GM21515 (cell line): ENCODE measurements at regions not wholly inside any gene's neighbourhood (a gene's known extent, or its start where the extent isn't known, plus 50 kb on each side); places are given as distances from the start of the nearest gene placed in this dataset.

Experiments
- ATAC-seq: cut with Tn5 transposase; IDR thresholded peaks from one replicate; pipeline ENCODE4 v1.9.1; 2021; ENCODE audit not compliant: unreplicated experiment

DNA sequence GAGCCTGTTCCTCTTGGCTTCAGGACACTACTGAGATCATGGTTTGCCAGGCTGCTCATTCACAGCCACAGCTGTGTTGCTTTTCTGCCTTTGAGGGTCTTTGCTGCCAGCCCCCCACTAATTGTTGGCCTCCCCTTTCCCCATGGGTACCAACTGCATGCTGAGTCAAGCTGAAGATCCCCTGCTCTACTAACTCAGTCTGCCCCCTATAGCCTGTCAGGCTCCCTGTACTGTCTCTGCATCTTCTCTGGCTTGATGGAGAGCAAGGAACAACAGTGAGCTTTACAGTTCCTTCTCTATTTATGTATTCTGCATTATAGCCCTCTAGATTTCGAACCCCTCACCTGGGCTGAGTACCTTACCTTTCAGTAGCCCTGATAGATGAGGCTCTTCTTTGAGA is 257.6 kb upstream of the CADM1 start:
- ATAC-seq, result no peak

DNA sequence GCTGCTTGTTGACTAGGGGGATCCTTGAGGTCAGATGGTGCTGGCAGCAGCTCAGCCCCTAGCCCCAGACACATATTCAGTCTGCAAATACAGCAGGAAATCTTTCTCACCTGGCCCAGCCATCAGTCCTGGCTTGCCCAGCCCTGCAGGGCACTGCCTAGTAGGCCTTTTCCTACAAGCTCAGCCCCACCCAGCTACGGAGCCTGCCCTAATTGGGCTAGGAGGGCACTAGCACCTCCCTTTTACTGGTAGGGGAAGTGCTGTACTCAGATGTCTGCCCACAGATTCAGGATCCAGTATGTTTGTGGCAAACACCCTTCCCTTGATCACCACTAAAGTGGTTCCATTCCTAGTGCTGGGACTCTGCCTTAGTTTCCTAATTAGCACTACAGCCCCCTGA is 257.1 kb upstream of the CADM1 start:
- ATAC-seq, result no peak

DNA sequence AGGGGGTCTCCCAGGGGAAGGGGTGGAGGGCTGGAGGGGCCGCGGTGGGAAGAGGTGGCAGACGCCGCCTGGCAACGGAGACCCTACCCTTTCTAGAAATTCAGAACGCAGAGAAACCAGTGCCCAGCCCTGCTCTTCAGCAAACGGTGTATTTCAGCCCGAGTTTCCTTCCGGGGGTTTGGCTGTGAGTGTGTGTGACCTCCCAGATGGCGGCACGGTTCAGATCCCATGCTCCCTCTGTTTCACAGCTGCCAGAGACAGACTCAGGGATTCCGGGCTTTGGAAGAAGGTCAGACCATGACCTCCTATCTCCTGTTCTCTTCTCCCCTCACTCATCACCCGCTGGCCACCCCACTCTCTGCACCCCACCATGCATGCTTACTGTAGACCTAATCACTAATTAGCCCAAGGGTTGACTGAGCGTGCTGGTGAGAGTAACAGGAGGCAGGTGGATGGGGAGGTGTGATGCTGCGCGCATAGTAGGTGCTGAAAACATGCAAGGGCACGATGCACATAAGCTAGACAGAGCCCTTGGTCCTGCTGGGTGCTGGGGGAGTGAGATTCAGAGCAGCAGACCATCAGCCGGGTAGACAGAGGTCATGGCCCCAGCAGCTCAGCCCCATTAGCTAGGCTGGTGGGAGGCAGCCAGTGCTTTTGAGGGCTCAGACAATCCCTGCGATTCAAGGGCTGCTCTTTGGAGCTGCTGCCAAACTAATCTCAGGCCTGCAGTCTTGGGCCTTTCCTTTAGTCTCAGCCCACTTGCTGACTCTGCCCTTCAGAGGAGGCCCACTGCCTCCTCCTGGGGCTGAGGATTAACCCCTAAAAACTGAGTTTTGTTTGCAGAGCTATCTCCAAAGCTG is 256.5 kb upstream of the CADM1 start:
- no peak for ATAC-seq

DNA sequence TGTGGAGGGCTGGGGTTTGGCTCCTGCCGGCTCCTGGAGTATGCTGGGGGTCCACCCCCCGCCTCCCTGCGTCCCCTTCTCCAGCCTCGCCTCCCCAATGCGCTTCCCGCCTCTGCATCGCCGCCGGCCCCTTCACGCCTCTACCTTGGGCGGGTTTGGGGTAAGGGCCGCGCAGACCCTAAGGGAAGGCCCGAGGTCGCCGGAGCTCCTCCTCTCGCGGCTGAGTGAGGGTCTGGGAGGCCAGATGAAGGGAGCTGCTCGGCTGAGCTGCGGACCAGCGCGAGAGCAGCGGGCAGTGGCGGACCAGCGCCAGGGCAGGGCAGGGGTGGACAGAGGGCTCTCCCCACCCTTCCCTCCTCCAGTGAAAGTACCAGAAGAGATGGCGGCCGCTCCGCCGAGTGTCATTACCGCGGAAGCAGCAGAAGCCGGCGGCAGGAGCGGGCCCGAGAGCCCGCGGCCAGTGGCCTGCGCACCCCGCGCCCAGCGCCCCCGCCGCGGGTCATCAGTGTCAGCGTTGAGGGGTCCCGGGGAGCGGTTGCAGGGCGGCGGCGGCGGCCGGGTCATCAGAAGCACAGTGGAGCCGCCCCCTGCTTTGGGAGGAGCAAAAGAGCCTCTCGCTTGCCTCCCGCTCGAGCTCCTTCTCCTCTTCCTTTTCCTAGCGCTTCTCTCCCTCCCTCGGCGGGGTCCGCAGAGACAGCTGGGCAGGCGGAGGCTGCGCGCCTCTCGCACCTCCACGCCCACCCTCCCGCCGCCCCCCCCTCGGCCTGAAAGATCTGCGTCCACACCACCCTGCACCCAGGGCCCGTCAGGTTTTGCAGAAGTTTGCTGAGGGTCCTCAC is 255.6 kb upstream of the CADM1 start:
- no peak for ATAC-seq

DNA sequence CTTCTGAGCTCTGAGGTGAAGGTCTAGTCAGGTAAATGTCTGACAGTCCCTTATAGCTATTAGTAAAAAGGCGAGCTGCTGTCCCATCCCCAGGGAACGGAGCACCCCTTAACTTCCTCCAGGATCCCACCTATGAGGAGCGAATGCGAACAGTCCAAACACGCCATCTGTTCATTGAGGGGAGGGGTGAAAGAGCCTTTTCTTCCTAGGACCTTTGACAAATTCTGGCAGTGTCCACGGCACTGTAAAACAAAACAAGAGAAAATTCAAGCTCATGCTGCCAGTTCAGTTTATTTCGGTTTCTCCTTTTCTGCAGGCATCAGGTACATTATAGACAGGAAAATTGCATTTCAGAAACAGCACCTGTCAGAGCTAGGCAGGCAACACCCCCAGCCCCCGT is 253.8 kb upstream of the CADM1 start:
- ATAC-seq, result no peak

DNA sequence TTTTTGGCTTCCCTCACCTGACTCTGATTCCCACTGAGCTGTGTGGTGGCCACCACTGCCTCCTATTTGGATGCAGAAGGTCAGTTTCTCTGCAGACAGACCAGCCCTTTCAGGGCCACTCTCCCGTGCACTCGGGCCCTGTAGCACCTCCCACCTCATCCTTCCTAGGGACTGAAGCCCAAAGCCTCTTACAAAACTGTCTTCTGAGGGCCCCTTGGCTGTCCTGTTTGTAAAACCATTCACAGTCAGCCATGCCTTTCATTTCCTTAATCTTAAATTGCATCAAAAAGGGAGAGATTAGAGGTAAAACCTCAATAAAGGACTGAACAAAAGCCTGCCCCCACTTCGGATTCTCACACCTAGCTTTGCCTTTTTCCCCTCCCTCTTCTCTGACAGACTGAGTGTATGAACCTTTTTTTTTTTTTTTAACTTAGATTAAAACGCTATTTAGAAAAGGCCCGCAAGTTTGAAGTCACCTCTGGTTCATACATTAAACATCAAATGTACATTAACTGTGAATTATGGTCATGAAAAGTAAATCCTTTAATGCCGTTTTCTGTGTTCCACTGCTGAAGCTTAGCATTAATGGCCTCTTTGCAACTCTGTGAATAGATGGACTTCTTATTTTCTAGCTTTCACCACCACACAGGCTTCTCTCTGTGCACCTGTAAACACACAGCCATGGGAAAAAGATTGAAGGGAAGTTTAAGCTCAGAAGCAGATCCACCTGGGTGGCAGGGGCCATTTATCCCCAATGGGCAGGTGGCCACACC is 247.2 kb upstream of the CADM1 start:
- no peak for ATAC-seq

DNA sequence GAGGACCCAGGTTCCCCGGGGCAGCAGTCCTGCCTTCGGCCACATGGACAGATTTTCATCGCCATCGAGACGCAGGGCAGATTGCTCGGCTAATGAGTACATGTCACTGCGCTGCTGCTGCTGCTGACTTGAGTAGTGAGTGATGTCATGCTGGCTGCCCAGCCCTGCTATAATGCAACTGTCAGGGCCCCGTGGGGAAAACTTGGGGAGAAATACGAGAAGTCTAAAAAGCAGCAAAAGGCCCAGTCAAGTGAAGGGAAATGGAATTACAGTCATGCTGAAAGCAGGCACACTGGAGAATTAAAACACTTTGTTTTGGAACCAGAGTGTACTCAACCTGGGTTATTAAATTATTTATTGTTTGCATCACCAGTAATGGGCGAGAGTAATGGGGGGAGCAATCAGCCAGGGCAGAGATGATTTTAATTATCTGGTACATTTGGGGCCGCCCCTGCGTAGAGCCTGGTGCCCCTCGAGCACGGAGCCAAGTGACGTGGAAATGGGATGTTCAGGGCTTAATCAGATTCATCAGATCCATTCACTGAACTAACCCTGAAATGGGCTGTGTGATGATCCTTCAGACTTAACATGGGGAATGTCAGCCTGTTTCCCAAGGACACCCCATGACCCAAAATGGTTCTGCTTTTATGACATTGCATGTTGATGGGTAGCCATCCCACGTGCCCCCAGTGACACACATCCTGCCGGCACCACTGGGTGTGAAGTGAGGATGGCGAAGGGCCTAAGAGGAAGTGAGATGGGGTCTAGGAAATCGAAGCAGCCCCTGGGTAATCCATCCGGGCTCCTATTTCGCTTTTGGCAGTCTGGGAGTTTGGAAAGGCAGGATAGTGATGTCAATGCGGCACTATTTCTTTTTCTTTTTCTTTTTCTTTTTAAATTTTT is 241.6 kb upstream of the CADM1 start:
- no peak for ATAC-seq

DNA sequence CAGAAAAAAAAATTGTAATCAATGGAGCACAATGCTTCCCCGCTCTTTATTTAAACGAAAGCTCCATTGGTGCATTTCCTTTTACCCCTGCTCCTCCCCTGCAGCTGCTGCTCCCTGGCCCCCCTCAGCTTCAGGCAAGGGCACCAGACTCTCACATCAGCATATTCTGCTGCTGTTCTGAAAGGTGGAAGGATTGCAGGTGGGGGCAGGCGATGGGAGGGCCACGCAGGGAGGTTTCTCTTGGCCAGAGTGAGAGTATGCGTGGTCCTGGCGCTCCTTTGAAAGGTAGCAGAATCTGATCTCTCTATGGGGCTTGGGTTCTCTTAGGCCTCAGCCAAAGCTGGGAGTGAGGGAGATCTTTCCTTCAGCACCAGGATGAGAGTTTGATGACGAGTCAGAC is 240.9 kb upstream of the CADM1 start:
- ATAC-seq, result no peak

DNA sequence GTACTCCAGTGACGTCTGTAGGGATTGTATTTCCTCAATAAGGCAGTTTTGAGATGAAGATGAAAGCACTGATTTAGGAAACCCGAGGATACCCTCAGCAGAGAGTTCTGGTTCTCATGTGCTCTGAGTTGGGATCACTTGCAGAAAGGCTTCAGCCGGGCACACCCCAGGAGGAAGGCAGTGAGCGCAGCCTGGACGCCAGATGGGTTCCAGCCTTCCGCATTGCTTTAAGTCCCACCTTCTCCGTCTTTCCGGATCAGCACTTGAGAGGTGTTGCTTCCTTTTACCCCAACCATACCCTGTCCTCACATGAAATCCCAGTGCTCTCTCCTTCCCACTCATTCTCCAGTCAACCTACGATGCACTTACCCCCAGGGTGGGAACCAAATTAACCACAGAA is 239.5 kb upstream of the CADM1 start:
- ATAC-seq, result no peak

DNA sequence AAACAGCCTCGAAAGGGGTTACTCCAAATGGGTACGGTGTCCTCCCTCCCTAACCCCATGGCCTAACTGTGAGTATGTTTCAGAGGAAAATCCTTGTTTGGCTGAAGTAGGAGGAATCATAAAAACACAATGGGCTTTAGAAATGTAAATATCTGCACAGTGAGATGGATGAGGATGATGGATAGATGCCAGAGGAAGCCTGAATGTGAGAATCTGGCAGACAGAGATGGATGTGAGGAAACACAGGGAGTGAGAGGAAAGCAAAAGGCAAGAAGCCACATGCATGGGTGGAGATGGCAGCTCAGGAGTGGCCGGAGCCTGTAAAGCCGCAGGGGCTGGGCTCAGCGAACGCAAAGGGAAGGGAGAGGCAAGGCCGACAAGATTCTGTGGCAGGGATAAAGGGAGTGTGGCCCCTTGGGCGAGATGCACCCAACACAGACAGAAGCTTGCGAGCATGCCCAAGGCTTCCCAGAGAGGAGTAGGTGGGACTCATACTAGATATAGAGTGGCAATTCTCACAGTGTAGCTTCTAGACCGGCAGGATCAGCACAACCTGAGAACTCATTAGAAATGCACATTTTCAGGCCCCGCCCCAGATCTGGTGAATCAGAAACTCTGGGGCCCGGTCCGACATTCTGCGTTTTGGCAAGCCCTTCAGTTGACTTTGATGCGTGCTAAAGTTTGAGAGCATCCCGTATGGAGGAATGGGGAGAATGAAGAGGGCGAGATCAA is 237.3 kb upstream of the CADM1 start:
- no peak for ATAC-seq

DNA sequence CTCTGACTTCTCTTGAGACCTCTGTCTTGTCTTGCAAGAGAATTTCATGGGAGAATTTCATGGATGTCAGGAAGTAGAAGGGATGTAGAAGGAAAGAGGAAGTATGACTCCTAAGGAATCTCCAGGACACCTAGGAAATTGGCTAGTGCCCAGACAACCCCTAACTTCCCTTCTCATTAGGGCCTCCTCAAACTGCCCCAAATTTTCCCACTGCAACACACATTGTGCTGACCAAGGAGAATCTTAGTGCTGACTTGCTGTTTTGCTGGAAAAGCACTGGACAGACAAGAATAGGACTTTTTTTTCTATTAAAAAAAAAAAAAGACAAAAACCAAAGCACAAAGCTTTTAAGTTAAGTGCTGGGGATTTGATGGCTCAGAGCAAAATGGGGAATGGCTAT is 236.1 kb upstream of the CADM1 start:
- no peak for ATAC-seq

DNA sequence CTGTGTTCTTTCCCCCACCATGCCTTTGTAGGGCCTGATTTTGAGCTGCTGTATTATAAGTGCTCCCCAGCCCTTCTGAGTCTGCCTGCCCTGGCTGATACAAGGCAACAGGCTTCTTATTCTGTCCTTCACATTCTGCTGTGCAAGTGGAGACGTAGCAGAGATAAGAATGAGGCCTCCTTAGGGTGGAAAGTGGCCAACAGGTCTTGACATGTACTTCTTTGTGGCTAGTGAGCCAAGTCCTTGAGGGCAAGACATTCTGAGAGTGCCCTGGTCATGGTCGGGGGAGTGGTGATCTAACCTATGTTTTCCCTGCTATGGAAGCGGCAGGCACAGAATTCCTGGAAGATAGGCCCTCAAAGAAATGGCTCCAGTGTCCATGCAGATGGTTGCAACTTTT is 235.7 kb upstream of the CADM1 start:
- no peak for ATAC-seq

DNA sequence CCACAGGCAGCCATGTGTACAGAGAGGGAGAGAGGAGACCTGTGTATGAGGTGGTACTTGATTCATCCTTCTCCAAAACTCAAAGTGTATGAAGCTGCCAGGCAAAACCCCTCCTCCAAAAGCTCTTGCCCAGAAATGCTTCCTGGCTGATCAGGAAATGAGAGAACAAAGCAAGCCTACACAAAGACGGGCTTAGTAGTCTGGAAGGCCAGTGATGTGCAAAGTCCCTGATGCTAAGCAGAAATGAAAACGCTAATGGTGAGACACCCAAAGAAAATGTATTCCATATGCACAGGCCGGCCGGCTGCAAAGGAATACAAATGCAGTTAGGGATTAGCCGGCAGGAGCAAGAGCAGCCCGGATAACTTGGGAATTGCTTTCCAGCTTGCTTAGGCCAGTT is 234.9 kb upstream of the CADM1 start:
- no peak for ATAC-seq

DNA sequence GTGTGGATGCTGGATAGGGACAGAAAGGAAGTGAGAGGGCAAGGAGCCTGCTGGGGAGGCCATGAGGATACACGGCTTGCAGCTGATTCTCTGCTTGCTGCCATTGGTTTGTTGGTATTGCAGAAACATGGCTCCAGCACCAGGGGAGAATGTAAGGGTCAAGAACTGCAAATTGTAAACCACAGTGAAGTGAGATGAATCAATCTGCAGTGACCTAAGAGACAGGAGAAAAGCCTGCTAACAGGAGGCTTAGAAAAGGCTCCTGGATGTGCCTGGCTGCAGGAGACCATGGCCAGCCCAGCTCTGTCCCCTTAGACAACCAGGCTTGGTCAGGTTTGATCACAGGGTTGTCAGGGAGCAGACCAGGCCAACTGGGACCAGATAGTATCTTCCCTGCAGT is 233.7 kb upstream of the CADM1 start:
- no peak for ATAC-seq

DNA sequence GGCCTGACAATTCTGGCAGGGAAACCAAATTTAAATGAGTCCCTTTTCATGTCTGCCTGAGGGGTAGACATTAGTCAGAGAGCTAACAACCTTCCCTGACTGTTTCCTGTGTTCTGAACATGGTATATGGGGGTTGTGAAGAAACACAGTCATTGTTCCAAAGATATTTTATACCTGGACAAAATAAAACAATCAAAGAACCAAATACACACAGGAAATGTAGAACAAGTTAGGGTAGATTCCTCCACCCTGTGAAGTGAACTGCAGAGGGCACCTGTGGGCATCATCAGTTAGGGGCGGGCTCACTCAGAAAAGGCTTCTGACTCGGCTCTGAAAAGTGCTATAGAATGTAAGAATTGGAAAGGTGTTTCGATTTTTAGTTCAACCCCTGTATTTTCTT is 231.9 kb upstream of the CADM1 start:
- ATAC-seq, result no peak

DNA sequence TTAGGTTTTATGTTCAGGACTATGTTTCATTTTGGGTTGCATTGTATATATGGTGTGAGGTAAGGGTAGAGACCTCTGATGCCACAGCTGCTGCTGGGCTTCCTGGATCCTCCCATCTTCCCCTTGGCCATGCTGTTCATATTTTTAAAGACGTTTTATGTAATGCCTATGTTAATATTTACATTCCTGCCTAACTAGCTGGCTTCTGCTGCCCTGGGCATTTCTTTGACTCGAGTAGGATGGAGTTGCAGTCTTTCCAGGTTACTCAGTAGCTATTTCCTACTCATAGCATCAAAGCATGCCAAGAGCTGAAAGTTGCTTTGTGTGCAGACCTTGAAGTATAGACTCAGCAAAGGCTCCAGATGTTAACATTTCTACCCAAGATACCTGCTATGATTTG is 220.5 kb upstream of the CADM1 start:
- ATAC-seq, result no peak

DNA sequence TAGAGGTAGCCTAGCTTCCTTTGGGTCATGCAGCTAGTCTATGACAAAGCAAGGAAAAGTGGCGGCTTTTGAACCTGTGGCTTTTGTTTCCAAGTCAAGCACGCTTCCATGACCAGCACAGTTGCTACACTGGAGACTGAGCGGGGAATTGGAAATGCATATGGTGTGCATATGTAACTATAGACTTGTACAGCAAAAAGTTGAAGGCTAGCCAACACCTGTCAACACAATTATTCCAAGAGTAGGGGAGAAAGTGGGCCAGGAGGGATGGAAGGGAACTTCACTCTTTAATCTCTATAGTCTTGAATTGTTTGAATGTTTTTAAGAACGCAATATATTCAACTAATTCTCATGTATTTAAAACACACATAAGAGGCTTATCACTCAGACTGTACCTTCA is 218.5 kb upstream of the CADM1 start:
- ATAC-seq, result no peak

DNA sequence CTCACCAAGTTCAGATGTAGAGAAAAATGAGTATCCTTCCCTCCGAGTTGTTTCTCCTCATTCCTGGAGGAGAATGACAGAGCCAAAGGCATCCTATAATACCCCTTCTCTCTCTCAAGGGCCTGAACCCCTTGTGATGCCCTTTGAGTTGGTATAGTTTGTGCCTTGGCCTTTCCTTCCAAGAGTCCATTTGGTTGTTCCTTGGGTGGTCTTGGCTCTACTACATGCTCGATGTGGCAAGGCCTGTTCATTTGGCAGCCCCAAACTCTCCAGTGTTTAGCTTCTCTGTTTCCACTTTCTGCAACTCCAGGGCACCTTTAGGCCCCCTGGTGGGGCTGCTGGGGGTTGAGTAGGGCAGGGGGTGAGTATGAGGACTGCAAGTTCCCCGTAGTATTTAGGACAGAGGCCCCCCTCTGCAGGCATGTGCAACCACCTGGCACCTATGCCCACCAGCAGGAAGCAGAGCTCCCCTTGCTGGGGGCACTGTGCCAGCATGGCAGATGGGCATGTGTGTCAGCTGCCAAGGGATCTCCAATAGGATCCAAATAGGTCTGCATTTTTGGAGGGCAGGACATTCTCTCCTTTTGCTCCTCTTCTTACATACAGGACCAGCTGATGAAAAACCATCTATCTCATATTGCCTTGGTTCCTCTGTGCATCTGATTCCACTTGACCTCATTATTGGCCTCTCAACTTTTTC is 217.2 kb upstream of the CADM1 start:
- no peak for ATAC-seq

DNA sequence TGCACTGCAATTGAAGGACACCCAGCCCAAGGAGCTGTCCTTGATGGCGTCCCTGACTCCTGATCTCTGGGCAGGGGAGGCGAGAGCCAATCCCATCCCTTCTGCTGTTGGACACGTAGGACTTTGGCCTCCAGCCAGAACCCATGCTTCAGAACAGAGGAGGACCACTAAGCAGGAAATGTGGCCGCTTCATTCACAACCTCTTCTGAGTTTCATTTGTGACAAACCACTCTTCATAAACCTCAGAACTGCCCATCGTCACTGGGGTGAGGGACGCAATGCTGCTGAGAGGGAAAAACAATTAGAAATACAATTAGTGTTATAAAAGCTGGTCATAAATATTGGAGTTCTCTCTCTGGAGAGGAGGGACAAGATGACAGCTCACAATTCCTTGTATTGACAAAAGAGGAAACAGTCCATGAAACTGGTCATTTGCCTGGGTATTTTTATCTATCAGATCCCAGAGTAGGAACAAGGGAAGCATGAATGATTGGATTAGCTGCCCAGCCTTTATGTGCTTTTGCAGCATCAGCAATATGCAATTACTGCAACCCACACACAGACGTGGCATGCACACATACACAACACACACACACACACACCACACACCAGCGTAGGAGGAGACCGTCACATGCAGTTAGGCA is 216.5 kb upstream of the CADM1 start:
- no peak for ATAC-seq
